DND-41 (cell line): ENCODE measurements at regions not wholly inside any gene's neighbourhood (a gene's known extent, or its start where the extent isn't known, plus 50 kb on each side); places are given as distances from the start of the nearest gene placed in this dataset.

Experiments used
- EZH2 ChIP-seq: IDR thresholded peaks from 3 replicates; pipeline ENCODE4 v1.6.1; 2012; ENCODE audit warnings: borderline replicate concordance, low read depth, mild to moderate bottlenecking, moderate library complexity, low read length, inconsistent platforms; ENCODE audit not compliant: severe bottlenecking
- TF ChIP-seq, protein P1 (sequence below): IDR thresholded peaks from 2 replicates; pipeline ENCODE4 v1.5.1; 2012; ENCODE audit warnings: borderline replicate concordance, low read length, moderate library complexity, mild to moderate bottlenecking; ENCODE audit not compliant: poor library complexity, severe bottlenecking; ENCODE audit errors: extremely low read depth

DNA sequence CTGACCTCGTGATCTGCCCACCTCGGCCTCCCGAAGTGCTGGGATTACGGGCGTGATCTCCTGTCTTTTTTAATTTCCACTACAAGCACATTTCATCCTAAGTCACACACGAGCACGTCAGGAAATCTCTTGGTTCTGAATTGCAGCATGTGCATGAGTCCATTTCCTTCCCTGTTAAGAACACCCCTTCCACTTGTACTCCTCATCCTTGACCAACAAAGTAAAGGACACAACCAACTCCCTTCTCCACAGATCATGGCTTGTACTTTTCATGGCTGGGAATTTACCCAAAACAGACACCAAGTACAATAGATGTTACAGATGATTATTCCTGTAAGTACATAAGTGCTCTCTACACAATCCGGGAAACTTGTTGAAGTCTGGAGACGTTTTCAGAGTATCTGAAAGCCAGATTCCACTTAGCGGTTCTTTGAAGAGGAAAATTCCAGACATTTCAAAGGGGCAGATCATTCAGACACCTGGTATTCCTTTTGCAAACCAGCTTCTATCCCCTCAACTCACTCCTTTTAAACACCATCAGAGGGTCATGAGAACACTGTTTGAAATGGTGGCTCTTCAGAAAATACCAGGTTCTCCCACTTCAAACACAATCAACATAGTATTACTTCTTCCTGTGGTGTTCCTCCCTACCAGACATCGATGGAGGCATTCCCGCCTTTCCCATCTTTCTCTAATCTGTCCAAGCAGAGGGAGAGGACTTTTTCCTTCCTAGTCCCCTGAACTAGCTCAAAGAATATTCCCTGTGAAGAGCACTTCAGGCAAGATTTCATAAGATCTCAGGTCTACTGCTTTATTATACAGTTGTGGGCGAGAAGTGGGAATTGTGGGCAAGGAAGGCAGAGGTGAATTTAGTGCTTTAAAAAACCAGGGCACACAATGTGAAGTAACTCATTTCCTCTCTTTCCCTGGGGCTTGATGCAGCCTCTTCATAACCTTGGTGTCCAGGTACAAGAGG lies 80.1 kb upstream of the TSC22D2 start:
- TF ChIP-seq, protein P1, sequence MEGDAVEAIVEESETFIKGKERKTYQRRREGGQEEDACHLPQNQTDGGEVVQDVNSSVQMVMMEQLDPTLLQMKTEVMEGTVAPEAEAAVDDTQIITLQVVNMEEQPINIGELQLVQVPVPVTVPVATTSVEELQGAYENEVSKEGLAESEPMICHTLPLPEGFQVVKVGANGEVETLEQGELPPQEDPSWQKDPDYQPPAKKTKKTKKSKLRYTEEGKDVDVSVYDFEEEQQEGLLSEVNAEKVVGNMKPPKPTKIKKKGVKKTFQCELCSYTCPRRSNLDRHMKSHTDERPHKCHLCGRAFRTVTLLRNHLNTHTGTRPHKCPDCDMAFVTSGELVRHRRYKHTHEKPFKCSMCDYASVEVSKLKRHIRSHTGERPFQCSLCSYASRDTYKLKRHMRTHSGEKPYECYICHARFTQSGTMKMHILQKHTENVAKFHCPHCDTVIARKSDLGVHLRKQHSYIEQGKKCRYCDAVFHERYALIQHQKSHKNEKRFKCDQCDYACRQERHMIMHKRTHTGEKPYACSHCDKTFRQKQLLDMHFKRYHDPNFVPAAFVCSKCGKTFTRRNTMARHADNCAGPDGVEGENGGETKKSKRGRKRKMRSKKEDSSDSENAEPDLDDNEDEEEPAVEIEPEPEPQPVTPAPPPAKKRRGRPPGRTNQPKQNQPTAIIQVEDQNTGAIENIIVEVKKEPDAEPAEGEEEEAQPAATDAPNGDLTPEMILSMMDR = no peak
- TF ChIP-seq EZH2 = no peak
